Vagina (tissue), 2 donors: ENCODE measurements at regions not wholly inside any gene's neighbourhood (a gene's known extent, or its start where the extent isn't known, plus 50 kb on each side); places are given as distances from the start of the nearest gene placed in this dataset.
"Not testable (repeated sequence)": the region's sequence is repeated elsewhere in the genome, so short reads cannot be mapped to it uniquely, and the experiment has no call there.

Source experiments
- DNase-seq, 2 donors: peaks; one replicate each; pipeline ENCODE4 v3.0.0-alpha.2; 2017; ENCODE audit errors: extremely low spot score in 2 of 2
- H3K27ac ChIP-seq: fragments of 200-600 bp; sonication (generic); one replicate; pipeline ENCODE4 v1.5.1; 2019
- H3K27me3 ChIP-seq: fragments of 200-600 bp; sonication (generic); one replicate; pipeline ENCODE4 v1.5.1; 2019
- H3K36me3 ChIP-seq, 2 donors: fragments of 200-600 bp; sonication (generic); one replicate each; pipeline ENCODE4 v1.5.1; 2017 to 2019
- H3K4me1 ChIP-seq: fragments of 200-600 bp; sonication (generic); one replicate; pipeline ENCODE4 v1.5.1; 2019
- H3K4me3 ChIP-seq, 2 donors: fragments of 200-600 bp; sonication (generic); 1 replicate in 1 of 2; 2 replicates in 1 of 2; pipeline ENCODE4 v1.5.1; 2016 to 2019
- H3K9me3 ChIP-seq: fragments of 200-600 bp; sonication (generic); one replicate; pipeline ENCODE4 v1.5.1; 2019
- CTCF ChIP-seq, 3 experiments: fragments of 450-650 bp in 2 of 3; fragments of 200-600 bp in 1 of 3; sonication (generic) in 1 of 3; IDR thresholded peaks; one replicate each; pipeline ENCODE4 v1.5.1; 2017 to 2019; ENCODE audit warnings: antibody characterized with exemption in 3 of 3, mild to moderate bottlenecking in 2 of 3, moderate library complexity in 2 of 3
- POLR2A ChIP-seq, 2 donors: fragments of 450-650 bp; IDR thresholded peaks; one replicate each; pipeline ENCODE4 v1.6.1; 2017; ENCODE audit warnings: antibody characterized with exemption in 2 of 2, mild to moderate bottlenecking in 2 of 2, moderate library complexity in 2 of 2
- POLR2AphosphoS5 ChIP-seq, 2 donors: sonication (generic); formaldehyde crosslinking; IDR thresholded peaks; one replicate each; pipeline ENCODE4 v1.9.0; 2017; ENCODE audit warnings: antibody characterized with exemption in 2 of 2, mild to moderate bottlenecking in 2 of 2, low read depth in 1 of 2; ENCODE audit not compliant: insufficient read depth in 1 of 2
- intact Hi-C: fragments of 100-400 bp; cut with DNase I; formaldehyde crosslinking; loops from one replicate; pipeline ENCODE4 v1.15.1; 2023

GRCh38 chr2:8247905-8248622, 433.8 kb upstream of the ID2 start:
- H3K9me3 ChIP-seq = no peaks in the 10 kb centered on the region
- no peaks in the 10 kb centered on the region for H3K4me1 ChIP-seq
- intact Hi-C loops = no loop called here
- H3K27me3 ChIP-seq = no peaks in the 10 kb centered on the region
- no peaks in the 10 kb centered on the region for H3K36me3 ChIP-seq
- no peak for TF ChIP-seq POLR2A (IDR thresholded peaks at IDR 0.05)
- no peak for TF ChIP-seq CTCF (IDR thresholded peaks at IDR 0.05)
- no peak for TF ChIP-seq POLR2AphosphoS5 (IDR thresholded peaks at IDR 0.05; ENCODE audit: insufficient read depth in 1 of 2, low read depth in 1 of 2)
- H3K27ac ChIP-seq = peak overlapping the region; percentile 8
- H3K4me3 ChIP-seq = no peak overlapping the region
- DNase-seq = peak; percentile 67 to 69

DNA sequence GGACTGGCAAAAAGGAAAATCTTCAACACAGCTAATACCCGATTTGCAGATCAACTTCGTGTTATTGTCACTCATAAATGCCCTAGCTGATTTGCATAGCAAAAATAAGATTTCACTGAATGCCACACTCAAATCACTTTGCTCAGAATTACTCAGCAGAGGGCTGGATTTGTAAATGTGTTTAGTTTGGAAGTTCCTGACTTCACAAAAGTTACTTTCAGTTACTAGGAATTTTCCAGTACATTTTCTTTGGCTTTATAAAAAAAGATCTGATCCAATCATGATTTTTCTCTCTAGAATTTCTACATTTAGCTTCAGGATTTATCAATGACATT, 433.3 kb upstream of the ID2 start:
- H3K27me3 ChIP-seq = no peaks in the 10 kb centered on the region
- intact Hi-C loops = no loop called here
- no peaks in the 10 kb centered on the region for H3K9me3 ChIP-seq
- H3K36me3 ChIP-seq = no peaks in the 10 kb centered on the region
- peak overlapping the region; percentile 28 for H3K27ac ChIP-seq
- no peaks in the 10 kb centered on the region for H3K4me1 ChIP-seq
- TF ChIP-seq CTCF (IDR thresholded peaks at IDR 0.05) (no peak), POLR2A (IDR thresholded peaks at IDR 0.05) (no peak), POLR2AphosphoS5 (IDR thresholded peaks at IDR 0.05; ENCODE audit: insufficient read depth in 1 of 2, low read depth in 1 of 2) (no peak)
- no peak for DNase-seq
- no peak overlapping the region for H3K4me3 ChIP-seq

GRCh38 chr2:8249141-8249540, 432.7 kb upstream of the ID2 start:
- no peaks in the 10 kb centered on the region for H3K27me3 ChIP-seq
- H3K27ac ChIP-seq = peak overlapping the region; percentile 28
- H3K36me3 ChIP-seq = no peaks in the 10 kb centered on the region
- H3K4me3 ChIP-seq = no peak overlapping the region
- DNase-seq = peak in 1 of 2 donors; percentile 80
- H3K9me3 ChIP-seq = no peaks in the 10 kb centered on the region
- intact Hi-C loops = no loop called here
- no peak for TF ChIP-seq POLR2A (IDR thresholded peaks at IDR 0.05)
- no peak for TF ChIP-seq CTCF (IDR thresholded peaks at IDR 0.05)
- no peak for TF ChIP-seq POLR2AphosphoS5 (IDR thresholded peaks at IDR 0.05; ENCODE audit: insufficient read depth in 1 of 2, low read depth in 1 of 2)
- H3K4me1 ChIP-seq = no peaks in the 10 kb centered on the region

- TF ChIP-seq POLR2A (IDR thresholded peaks at IDR 0.05) (no peak), CTCF (IDR thresholded peaks at IDR 0.05) (no peak), POLR2AphosphoS5 (IDR thresholded peaks at IDR 0.05; ENCODE audit: insufficient read depth in 1 of 2, low read depth in 1 of 2) (no peak)
- no peak for DNase-seq
- H3K4me1 ChIP-seq = no peaks in the 10 kb centered on the region
- no peaks in the 10 kb centered on the region for H3K27me3 ChIP-seq
- no peak overlapping the region for H3K27ac ChIP-seq
- intact Hi-C loops = no loop called here
- no peaks in the 10 kb centered on the region for H3K9me3 ChIP-seq
- no peak overlapping the region for H3K4me3 ChIP-seq
- H3K36me3 ChIP-seq = no peaks in the 10 kb centered on the region
Observed at GRCh38 chr2:8249769-8250168, 432.1 kb upstream of the ID2 start.

- H3K4me3 ChIP-seq, H3K4me1 ChIP-seq, intact Hi-C loops, H3K27ac ChIP-seq, H3K27me3 ChIP-seq, H3K36me3 ChIP-seq, H3K9me3 ChIP-seq: not testable (repeated sequence)
- peak in 1 of 2 donors; percentile 25 for DNase-seq
Observed at GRCh38 chr2:8250290-8250689, 431.6 kb upstream of the ID2 start.
